Hematopoietic multipotent progenitor cell treated with erythropoietin and hydrocortisone succinate and interleukin-3 and kit ligand, for 4 days (in vitro differentiated cells): ENCODE measurements at regions not wholly inside any gene's neighbourhood (a gene's known extent, or its start where the extent isn't known, plus 50 kb on each side); places are given as distances from the start of the nearest gene placed in this dataset.

ENCODE experiments used
- DNase-seq: peaks from one replicate; pipeline ENCODE4 v3.0.0-alpha.2; 2015

GRCh38 chr9:118976160-118976559 is 393.1 kb downstream of the BRINP1 start:
- no peak for DNase-seq

- no peak for DNase-seq
Measured at GRCh38 chr9:118984607-118985006, 384.6 kb downstream of the BRINP1 start.

GRCh38 chr9:118985851-118986250 is 383.4 kb downstream of the BRINP1 start:
- DNase-seq, result no peak

GRCh38 chr9:118987167-118987566 is 382.1 kb downstream of the BRINP1 start:
- DNase-seq, result no peak

GRCh38 chr9:118990949-118991348 is 378.3 kb downstream of the BRINP1 start:
- DNase-seq, result no peak

- DNase-seq, result no peak
Measured at GRCh38 chr9:118991366-118992285, 377.6 kb downstream of the BRINP1 start.

GRCh38 chr9:118992813-118993794 is 376.1 kb downstream of the BRINP1 start:
- DNase-seq, result no peak

GRCh38 chr9:118993965-118994364 is 375.3 kb downstream of the BRINP1 start:
- DNase-seq, result no peak

- no peak for DNase-seq
Measured at GRCh38 chr9:119002491-119002890, 366.7 kb downstream of the BRINP1 start.

GRCh38 chr9:119003201-119003611 is 366.0 kb downstream of the BRINP1 start:
- DNase-seq, result no peak

- no peak for DNase-seq
Measured at GRCh38 chr9:119003882-119004617, 365.2 kb downstream of the BRINP1 start.

GRCh38 chr9:119004618-119004990 is 364.6 kb downstream of the BRINP1 start:
- DNase-seq, result no peak

- DNase-seq, result no peak
Measured at GRCh38 chr9:119005162-119005561, 364.1 kb downstream of the BRINP1 start.

GRCh38 chr9:119009249-119009648 is 360.0 kb downstream of the BRINP1 start:
- DNase-seq, result no peak

- DNase-seq, result no peak
Measured at GRCh38 chr9:119020284-119020683, 349.0 kb downstream of the BRINP1 start.

GRCh38 chr9:119020730-119021333 is 348.4 kb downstream of the BRINP1 start:
- no peak for DNase-seq

GRCh38 chr9:119026120-119026519 is 343.1 kb downstream of the BRINP1 start:
- DNase-seq, result no peak

GRCh38 chr9:119027901-119028699 is 341.1 kb downstream of the BRINP1 start:
- DNase-seq, result no peak

GRCh38 chr9:119029886-119030285 is 339.3 kb downstream of the BRINP1 start:
- no peak for DNase-seq

- DNase-seq, result no peak
Measured at GRCh38 chr9:119033596-119033995, 335.6 kb downstream of the BRINP1 start.

- DNase-seq, result no peak
Measured at GRCh38 chr9:119036969-119037368, 332.3 kb downstream of the BRINP1 start.

GRCh38 chr9:119043996-119044395 is 325.2 kb downstream of the BRINP1 start:
- DNase-seq, result no peak
